GM12878 (cell line): ENCODE measurements at regions not wholly inside any gene's neighbourhood (a gene's known extent, or its start where the extent isn't known, plus 50 kb on each side); places are given as distances from the start of the nearest gene placed in this dataset.

ENCODE experiments used
- BCL11A ChIP-seq: IDR thresholded peaks from 2 replicates; pipeline ENCODE4 v1.6.1; 2011; ENCODE audit warnings: low read depth, low read length
- NR2C2 ChIP-seq: IDR thresholded peaks from 2 replicates; pipeline ENCODE4 v1.6.1; 2011; ENCODE audit warnings: borderline replicate concordance, low read depth; ENCODE audit not compliant: control insufficient read depth, insufficient read length
- POLR2A ChIP-seq: IDR thresholded peaks from 2 replicates; pipeline ENCODE4 v1.6.1; 2011; ENCODE audit warnings: low read depth, mild to moderate bottlenecking, low read length
- SIX5 ChIP-seq: IDR thresholded peaks from 2 replicates; pipeline ENCODE4 v1.6.1; 2011; ENCODE audit warnings: mild to moderate bottlenecking, low read depth, low read length, moderate library complexity; ENCODE audit not compliant: severe bottlenecking
- SKIL ChIP-seq: fragments of 450-650 bp; IDR thresholded peaks from 2 replicates; pipeline ENCODE4 v1.6.1; 2017; ENCODE audit warnings: mild to moderate bottlenecking, low read depth, inconsistent platforms; ENCODE audit not compliant: poor library complexity, severe bottlenecking
- TF ChIP-seq, protein P1 (sequence below), 3 experiments: IDR thresholded peaks in 2 of 3; conservative IDR thresholded peaks in 1 of 3; 2 replicates each; pipeline ENCODE4 v1.5.1; 2011; ENCODE audit warnings: low read depth in 3 of 3, low read length in 3 of 3, mild to moderate bottlenecking in 3 of 3, control low read depth in 2 of 3, moderate library complexity in 2 of 3, inconsistent platforms in 1 of 3, mixed read lengths in 1 of 3; ENCODE audit not compliant: control insufficient read depth in 2 of 3, insufficient read depth in 1 of 3; ENCODE audit errors: extremely low read depth in 1 of 3

DNA sequence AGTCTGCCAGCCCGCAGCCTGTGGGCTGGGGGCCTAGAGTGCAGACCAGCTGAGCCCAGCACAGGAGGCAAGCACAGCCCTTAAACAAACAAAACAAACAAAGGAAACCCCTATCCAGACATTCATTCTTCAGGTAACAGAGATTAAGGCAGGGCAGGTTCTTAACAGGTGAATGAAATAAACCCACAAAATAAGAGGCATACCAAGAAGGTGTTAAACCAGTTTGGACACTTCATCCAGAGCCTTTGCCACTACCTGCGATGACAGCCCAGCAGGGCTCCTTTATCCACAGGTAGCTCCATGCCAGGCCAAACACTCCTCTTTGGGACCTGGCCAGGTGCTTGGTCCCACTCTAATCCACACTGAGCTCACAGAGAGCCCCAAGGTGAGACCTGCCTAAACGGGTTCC lies 209.7 kb upstream of the SIX2 start:
- TF ChIP-seq BCL11A (no peak), POLR2A (no peak), SIX5 (no peak), NR2C2 (no peak), SKIL (no peak)
- TF ChIP-seq, protein P1, sequence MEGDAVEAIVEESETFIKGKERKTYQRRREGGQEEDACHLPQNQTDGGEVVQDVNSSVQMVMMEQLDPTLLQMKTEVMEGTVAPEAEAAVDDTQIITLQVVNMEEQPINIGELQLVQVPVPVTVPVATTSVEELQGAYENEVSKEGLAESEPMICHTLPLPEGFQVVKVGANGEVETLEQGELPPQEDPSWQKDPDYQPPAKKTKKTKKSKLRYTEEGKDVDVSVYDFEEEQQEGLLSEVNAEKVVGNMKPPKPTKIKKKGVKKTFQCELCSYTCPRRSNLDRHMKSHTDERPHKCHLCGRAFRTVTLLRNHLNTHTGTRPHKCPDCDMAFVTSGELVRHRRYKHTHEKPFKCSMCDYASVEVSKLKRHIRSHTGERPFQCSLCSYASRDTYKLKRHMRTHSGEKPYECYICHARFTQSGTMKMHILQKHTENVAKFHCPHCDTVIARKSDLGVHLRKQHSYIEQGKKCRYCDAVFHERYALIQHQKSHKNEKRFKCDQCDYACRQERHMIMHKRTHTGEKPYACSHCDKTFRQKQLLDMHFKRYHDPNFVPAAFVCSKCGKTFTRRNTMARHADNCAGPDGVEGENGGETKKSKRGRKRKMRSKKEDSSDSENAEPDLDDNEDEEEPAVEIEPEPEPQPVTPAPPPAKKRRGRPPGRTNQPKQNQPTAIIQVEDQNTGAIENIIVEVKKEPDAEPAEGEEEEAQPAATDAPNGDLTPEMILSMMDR (IDR thresholded peaks at IDR 0.05 in 2 of 3, conservative IDR thresholded peaks at IDR 0.05 in 1 of 3; ENCODE audit: control insufficient read depth in 2 of 3, extremely low read depth in 1 of 3, insufficient read depth in 1 of 3, low read depth in 3 of 3, low read length in 3 of 3): no peak
